Right renal pelvis (tissue), 4 donors: ENCODE measurements at regions not wholly inside any gene's neighbourhood (a gene's known extent, or its start where the extent isn't known, plus 50 kb on each side); places are given as distances from the start of the nearest gene placed in this dataset.

Experiments
- DNase-seq, 4 donors: peaks; one replicate each; pipeline ENCODE4 v3.0.0-alpha.2; 2013; ENCODE audit warnings: low read depth in 4 of 4, low spot score in 3 of 4, missing footprints in 1 of 4

DNA sequence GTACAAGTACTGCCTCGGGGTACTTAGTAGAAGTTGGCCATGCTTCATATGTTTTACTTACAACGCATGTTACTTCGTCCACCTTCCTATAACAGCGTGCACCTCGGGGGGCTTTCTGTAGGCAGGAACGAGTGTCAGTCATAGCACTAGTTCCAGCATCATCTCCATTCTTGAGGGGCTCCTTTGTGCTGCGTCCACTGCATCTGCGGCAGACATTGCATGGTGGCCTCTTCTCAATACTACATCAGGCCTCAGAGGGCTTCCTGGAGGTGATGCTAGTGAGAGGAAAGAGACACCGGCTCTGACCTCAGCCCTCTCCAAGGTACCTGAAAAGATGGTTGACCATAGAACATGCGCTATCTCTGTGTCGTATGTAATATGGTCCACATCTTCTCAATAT lies 121.2 kb upstream of the RTL1 start:
- DNase-seq, result no peak

DNA sequence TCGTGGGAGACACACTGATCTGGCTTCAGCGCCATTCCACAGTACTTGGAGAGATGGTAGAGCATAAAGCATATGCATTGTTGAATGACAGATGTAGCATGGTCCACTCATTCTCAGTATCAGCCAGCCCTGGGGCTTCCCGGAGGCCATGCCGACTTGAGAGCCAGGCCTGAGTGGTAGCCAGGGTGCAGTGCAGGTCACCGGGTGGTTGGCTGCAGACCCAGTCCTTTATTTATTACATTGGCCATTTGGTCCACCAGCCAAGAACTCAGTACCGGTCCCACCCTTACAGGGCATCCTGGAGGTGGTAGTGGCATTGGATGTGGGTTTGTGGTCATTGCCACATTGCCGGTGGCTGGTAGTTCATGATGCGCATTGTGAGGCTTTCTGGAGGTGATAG lies 121.6 kb upstream of the RTL1 start:
- DNase-seq, result no peak

DNA sequence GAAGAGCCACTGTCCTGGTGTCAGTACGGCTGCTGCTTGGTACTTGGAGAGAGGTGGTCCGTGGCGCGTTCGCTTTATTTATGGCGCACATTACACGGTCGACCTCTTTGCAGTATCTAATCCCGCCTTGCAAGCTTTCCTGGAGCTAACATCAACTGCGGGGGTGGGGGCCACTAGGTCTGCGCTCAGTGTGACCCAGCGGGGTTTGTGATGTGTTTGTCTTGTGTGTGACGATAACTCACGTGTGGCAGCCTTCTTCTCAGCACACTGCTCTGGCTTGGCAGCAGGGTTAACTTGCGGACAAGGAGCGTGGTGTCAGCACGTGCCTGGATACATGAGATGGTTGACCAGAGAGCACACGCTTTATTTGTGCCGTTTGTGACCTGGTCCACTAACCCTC lies 122.2 kb upstream of the RTL1 start:
- peak in 2 of 4 donors; percentile 28 for DNase-seq

DNA sequence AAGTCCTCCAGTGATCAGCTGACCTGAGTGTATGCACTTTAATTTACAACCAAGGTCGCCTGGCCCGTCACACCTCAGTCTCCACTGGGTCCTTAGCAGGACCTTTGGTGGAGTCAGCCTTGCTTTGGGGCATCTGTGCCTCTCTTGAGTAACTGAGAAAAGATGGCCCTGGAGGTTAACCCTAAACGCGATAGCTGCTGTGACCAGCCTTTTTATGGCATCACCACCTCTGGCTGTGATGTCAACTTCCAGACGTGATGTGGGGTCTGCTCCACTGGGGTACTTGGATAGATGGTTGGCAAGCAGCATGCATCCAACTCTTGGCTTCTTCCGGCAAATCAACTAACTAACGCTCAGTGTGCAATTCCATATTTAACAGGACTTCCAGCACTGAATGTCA lies 122.8 kb upstream of the RTL1 start:
- no peak for DNase-seq

DNA sequence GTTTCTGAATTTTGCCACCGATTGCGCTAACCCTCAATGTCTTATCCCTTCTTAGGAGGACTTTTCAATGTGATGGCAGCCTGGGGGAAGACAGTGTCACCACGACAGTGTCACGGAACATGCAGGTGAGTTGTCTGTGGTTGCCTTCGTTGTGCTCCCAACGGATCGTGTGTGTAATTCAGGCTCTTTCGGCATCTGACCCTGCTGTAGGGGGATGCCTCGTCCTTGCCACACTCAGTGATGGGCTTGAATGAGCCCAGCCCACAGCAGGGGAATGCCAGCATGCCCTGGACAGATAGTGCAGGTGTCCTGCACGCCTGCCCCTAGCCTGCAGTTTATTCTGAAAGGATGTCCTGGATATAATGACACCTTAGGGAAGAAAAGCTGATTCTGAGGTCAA lies 123.8 kb upstream of the RTL1 start:
- no peak for DNase-seq

DNA sequence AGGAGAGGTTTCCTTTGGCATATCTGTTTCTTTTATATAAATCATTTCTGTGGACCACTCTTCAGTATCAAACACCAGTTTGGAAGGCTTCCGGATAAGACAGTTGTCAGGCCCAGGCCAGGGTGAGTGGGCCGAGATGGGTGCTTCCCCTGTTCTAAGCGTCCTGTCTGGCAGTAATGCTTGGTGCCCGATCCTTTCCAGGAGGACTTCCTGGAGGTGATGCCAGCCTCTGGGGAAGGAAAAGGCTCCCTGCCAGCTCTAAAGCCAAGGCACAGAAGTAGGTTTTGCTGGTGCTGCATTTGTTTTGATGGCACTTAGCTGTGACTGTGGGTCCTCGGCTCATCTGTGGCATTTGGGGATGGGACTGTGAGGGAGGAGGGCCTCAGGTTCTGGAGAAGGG lies 124.4 kb upstream of the RTL1 start:
- DNase-seq, result no peak

DNA sequence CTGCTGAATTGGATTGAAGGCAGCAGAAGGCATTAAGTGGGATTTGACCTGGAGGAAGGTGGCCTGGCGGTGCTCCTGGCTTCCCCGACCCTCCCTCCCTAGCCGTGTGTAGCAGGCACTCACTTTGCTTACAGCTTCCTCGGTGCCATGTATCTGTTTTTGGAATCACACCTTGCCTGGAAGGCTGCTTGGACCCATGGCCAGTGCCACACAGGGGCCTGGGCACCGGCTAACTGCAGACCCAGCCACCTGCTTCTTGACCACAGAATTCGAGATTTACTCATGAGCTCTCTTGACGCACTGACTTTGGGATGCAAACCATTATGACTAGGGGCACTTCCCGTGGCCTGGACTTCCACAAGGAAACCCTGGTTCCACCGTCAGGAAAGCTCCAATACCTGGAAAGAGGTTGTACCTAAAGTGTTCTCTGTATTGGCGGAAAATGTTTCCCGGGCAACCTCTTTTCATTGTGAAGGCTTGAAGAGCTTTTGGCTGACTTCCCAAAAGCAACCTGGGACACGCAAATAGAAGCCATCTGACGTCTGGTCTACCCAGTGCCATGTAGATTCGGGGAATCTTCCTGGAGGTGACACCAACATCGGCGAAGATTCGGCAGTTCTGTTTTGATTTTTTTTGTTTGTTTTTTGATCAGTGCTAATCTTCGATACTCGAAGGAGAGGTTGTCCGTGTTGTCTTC lies 125.6 kb upstream of the RTL1 start:
- DNase-seq, result no peak

DNA sequence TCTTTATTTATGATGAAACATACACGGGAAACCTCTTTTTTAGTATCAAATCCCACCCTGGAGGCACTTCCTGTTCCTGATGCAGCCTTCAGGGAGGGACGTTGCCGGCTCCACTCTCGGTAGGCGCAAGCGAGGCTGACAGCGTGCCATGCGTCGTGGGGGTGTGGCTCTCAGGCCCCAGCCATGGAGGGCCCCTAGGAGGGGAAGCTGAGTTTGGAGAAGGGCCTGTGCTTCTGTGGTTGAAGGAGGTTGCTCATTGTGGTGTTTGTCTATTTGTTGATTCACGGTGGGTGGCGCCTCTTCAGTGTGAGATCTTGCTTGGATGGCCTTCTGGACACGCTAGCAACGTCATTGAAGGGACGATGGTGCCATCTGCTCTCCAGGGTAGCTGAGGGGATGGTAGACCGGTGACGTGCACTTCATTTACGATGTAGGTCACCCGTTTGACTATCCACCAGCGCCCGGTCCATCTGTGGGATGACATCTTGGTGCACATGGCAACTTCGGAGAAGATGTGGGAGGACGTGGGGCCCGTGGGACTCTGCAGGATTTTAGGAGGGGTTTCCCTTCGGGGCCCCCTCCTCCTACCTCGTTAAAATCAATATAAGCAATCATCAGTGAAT lies 126.3 kb upstream of the RTL1 start:
- no peak for DNase-seq

DNA sequence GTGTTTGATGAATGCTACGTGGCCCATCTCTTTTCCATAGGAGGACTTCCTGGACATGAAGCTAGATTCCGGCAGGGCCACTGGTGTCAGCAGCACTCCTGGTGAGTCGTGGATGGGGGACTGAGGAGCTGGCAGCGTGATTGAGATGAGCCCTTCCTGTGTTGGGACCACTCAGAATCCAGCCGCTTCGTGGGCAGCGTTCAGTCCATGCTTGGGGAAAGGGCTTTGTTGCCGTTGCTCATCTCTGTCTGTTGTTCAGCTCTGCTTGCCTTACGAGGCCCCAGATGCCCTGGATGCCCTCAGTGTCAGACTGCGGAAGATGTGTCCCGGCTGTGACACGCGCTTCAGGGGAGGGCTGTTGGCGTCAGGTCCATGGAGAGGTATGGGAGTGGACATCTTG lies 127.1 kb upstream of the RTL1 start:
- DNase-seq, result no peak

DNA sequence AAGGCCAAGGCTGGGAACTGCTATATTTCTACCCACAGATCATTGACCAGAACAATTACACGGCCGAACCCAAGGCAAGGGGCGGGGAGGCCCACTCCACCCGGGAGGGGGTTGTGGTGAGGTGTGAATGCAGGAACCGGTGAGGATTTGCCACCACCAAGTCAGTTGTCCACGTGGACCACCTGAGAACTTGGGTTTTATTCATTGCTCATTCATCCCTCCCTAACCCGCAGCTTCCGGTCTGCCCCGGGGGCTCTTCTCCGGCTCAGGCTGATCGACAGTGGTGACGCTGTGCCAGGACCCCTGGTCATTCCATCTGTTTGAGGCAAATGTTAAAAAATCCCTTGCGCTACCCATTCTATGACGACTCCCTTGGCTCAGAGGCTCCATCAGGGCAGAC lies 127.7 kb upstream of the RTL1 start:
- no peak for DNase-seq

DNA sequence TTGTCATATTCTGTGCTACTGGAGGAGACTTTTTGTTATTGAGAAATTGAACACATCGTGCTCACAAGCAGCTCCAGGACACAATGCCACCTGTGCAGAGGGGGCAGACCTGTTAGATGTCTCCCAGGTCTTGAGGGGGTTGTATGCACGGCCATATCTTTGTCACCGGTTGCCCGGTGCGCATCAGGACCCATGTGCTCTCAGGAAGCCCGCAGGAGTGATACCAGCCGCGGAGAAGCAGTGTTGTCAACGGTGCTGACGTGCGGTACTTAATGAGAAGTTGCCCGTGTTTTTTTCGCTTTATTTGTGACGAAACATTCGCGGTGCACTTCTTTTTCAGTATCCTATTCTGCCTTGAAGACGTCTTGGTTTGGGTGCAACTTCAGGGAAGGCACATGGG lies 128.2 kb upstream of the RTL1 start:
- no peak for DNase-seq

DNA sequence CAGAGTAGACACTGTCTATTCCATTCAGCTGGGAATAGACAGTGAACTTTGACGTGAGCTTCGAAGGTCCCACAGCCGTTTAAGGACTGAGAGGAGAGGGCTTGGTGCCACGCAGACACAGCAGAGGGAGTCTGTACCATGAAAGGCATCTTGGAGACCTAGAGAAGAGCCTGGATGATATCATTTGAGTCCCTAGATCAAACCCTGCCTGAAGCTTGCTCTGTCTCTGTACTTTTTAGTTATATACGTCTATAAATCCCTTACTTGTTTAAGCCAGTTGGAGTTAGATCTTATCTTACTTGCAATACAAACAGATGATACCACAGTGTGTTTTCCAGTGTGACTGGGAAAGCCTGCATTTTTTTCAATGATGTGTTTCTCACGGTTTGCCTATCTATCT lies 128.9 kb upstream of the RTL1 start:
- no peak for DNase-seq

DNA sequence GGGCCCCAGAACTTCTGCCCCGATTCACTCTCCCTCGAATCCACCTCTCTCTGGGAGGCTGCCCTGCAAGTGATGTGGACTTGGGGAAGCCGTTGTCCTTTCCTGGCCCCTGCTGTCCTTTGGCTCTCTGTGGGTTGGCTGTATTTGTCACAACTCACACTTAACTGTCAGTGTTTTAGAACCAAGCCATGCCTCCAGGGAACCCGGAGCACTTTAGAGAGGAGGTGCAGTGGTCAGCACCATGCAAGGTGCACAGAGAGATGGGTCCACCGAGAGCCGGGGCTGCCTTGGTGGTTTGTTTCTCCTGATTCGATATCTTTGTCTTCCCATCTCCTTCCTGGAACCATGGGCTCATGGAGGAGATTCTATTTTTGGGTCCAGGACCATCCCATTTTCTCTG lies 129.5 kb upstream of the RTL1 start:
- no peak for DNase-seq

DNA sequence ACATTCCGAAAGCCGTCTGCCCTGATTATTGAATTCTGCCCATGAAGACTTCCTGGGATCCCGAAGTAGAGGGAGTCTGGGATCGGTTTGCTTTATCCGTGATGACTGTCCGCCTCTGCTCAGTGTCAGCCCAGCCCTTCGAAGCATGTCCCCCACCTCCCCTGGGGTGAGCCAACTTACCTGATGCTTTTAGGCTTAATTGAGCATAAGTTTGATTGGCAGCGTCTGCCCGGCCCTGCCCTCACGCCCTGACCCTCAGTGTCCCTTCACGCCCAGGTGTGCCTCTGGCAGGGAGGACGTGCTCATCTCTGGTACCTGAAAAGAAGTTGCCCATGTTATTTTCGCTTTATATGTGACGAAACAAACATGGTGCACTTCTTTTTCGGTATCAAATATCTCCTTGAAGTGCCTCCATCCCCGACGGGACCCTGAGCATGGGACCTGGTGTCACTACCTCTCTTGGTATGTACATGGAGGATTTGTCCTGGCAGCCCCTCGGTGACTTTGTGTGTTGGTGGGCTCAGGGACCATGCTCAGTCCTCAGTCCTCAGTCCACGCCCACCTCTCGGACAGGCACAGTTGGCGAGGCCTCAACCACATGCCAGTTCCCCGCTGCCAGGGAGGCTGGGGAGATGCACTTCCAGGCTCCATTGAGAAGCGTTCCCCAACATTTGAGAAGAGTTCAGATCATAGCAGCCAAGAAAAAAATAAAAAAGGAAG lies 130.1 kb upstream of the RTL1 start:
- no peak for DNase-seq

DNA sequence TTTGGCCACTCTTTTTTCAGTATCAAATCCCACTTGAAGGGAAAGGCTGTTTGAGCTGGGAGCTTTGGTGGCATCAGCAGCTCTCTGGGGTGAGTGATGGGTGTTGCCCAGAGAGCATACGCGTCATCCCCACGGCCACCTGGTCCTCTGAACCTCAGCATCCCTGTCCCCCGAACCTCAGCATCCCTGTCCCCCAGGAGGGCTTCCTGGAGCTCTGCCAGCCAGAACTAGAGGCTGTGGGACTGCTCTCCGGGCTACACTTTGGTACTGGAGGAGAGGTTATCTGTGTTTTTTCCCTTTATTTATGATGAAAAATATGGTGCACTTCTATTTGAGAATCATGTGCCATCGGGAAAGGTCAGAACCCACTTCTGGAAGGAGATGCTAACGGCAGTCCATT lies 131.5 kb upstream of the RTL1 start:
- no peak for DNase-seq

DNA sequence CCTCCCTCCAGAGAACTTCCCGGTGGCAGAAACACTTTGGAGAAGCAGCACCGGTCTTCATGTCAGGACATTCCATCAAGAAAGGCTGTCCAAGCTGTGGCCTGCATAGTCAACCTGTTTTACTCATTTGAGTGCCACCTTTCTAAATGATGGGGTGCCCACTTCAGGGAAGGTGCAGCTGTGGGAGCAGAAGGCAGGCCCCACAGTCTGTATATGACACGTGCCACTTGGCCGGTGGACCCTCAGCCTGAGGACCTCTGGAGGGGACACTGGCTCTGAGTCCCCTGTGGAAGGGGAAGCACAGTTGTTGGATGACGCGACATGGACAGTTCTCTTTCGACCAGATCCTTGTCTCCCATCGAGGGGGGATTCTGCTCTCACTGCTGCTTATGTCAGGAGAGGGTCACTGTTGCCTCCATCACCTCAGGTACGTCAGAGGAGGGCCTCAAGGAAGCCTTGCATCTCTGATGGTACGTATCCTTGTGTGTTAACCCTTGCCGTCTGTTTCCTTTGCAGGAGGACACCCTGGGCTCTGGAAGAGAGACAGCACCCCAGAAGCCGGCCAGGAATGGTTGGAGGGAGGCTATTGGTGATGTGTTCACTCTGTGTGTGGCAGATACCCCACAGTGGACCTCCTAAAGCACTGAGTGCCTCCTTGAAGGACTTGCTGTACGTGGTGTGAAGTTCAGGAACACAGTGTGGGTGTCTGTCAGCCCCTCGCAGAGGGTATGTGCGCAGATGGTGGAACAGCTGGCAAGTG lies 132.1 kb upstream of the RTL1 start:
- DNase-seq, result no peak

DNA sequence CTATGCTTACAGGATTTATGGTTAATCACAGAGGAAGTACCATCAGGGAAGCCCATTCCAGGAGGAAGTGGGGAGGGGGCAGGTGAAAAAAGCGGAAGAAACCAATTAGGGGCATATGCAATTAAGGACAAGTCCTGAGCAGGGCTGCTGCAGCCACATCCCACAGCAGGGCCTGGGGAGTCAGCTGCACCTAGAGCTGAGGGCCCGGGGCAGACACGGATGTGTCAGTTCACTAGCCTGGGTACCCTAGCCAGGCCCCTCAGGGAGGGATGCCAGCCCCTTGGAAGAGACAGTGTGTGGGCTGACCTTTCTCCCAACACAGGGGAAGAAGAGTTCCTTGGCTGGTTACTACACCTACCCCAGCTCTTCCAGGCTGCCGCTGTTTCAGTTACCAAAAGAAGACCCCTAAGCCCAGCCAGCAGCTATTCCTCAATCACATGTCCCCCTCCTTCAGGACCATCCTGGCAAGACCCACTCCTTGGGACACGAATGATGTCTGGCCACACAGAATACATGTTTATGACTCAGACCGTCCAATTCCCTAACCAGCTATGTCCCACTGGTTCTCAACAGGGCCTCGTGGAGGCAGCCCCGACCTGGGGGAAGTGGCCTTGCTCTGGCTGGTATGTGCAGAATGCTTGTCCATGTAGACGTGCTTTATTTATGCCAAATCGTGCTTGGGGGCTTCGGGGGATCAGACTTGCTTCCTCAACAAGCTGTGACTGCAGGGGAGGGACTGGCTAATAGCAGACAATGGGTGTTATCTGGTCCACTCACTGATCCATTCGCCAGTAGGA lies 133.7 kb upstream of the RTL1 start:
- no peak for DNase-seq

DNA sequence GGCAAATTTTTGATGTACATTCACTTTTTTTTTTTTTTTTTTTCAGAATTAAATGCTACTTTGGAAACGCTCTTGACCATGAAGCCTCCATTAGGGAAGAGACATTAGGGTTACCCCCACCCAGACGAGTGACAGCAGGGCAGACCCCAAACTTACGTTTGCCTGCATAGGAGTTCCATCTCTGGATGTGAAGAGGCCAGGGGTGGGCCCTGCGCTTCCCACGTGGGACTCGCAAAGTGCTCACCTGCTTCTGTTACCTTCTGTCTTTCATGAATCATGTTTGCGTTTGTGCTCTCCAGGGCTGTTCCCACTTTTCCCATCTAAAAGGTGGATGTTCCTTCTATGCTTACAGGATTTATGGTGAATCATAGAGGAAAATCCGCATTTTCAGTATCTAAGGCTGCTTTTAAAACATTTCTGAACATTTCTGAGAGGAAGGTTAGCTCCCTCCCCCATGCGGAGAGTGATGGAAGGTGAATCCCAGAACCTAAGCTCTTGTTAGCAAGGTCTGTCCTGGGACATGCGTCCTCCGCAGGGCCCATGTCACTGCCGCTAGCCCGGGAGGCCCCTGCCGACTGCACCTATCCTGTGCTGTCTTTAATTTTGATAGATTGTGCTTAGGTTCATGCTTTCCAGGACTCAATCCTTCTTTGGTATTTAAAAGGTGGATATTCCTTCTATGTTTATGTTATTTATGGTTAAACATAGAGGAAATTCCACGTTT lies 135.7 kb upstream of the RTL1 start:
- no peak for DNase-seq

DNA sequence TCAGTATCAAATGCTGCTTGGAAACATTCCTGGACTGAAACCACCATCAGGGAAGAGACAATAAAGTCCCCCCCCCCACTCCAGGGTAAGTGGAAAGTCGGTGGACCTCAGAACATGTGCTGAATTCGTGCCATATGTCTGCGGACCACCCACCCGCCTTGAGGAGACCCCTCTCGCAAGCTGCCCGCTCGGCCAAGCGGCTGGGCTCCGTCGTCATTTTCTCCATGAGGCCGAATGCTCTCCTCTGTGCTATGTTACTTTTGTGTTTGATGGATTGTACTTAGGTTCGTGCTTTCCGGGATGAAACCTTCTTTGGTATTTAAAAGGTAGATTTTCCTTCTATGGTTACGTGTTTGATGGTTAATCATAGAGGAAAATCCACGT lies 136.2 kb upstream of the RTL1 start:
- DNase-seq, result no peak
